Ectodermal cell (in vitro differentiated cells): ENCODE measurements at regions not wholly inside any gene's neighbourhood (a gene's known extent, or its start where the extent isn't known, plus 50 kb on each side); places are given as distances from the start of the nearest gene placed in this dataset.

Source experiments
- H3K27ac ChIP-seq: 2 replicates; pipeline ENCODE4 v1.7.0; 2013; ENCODE audit warnings: mild to moderate bottlenecking, low read depth, low read length; ENCODE audit not compliant: insufficient read depth, poor library complexity, severe bottlenecking
- H3K27me3 ChIP-seq: 2 replicates; pipeline ENCODE4 v1.7.0; 2013; ENCODE audit warnings: mild to moderate bottlenecking, low read length; ENCODE audit not compliant: insufficient read depth, control insufficient read depth, poor library complexity, severe bottlenecking
- H3K36me3 ChIP-seq: one replicate; pipeline ENCODE4 v1.7.0; 2013; ENCODE audit warnings: low read length; ENCODE audit not compliant: control insufficient read depth, insufficient read depth
- H3K4me1 ChIP-seq: one replicate; pipeline ENCODE4 v1.7.0; 2013; ENCODE audit warnings: low read length; ENCODE audit not compliant: control insufficient read depth, insufficient read depth
- H3K4me3 ChIP-seq: 2 replicates; pipeline ENCODE4 v1.7.0; 2013; ENCODE audit warnings: low read depth, low read length, control low read depth; ENCODE audit not compliant: insufficient read depth
- H3K9me3 ChIP-seq: 2 replicates; pipeline ENCODE4 v1.7.0; 2013; ENCODE audit warnings: mild to moderate bottlenecking, low read length, moderate library complexity; ENCODE audit not compliant: control insufficient read depth
- WGBS, 2 experiments: methylation state at CpG; one replicate each; pipeline ENCODE4 v1.1.7; 2013; ENCODE audit warnings: missing lambda C conversion rate in 2 of 2; 5-methylcytosine and 5-hydroxymethylcytosine counted together

DNA sequence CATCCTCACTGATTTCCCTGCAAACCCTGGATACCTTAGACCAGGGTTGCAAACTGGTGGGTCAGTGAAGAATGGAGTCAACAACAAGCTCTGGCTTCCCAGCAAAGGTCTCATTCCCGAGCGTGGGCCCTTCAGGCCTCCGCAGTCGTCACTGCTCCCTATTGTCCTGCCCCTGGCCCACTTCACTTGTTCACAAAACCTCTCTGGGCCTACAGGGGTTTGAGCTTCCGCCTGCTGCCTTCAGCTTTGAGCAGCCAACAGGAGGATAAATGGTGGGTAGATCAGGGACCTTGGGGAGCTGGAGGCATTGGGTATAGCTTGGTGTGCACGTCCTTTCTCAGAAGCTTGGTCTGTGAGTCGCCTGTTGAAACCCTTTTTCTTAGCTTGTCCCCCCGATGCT is 148.8 kb downstream of the KATNIP start:
- 91 to 96% methylated on average over 8 of the region's 8 CpGs for WGBS, 2 experiments
- Histone ChIP-seq H3K36me3 (no peaks in the 10 kb centered on the region), H3K9me3 (no peaks in the 10 kb centered on the region)

DNA sequence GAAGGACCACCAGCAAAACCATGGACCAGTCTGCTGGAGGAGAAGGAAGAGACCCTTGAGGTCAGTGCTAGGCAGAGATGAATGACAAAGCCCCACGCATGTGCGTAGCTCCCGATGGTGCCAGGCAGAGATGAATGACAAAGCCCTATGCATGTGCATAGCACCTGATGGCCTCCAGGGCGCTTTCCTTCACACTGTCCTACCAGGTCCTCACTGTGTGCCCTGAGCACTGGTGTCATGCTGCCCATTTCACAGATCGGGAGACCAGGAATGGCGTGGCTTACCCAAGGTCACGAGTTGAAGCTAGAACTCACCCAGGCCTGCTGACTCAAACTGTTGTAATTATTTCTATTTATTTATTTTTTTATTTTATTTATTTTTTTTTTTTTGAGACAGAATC is 149.6 kb downstream of the KATNIP start:
- H3K27ac ChIP-seq: no peak overlapping the region
- 93 to 96% methylated on average over 7 of the region's 7 CpGs for WGBS, 2 experiments
- no peaks in the 10 kb centered on the region for H3K9me3 ChIP-seq
- H3K27me3 ChIP-seq: no peaks in the 10 kb centered on the region
- no peak overlapping the region for H3K4me3 ChIP-seq
- no peaks in the 10 kb centered on the region for H3K4me1 ChIP-seq
- no peaks in the 10 kb centered on the region for H3K36me3 ChIP-seq

More for the DNA sequence above, 148.8 kb downstream of the KATNIP start:
- Histone ChIP-seq H3K27ac (no peak overlapping the region), H3K4me1 (no peaks in the 10 kb centered on the region), H3K27me3 (no peaks in the 10 kb centered on the region), H3K4me3 (no peak overlapping the region)

DNA sequence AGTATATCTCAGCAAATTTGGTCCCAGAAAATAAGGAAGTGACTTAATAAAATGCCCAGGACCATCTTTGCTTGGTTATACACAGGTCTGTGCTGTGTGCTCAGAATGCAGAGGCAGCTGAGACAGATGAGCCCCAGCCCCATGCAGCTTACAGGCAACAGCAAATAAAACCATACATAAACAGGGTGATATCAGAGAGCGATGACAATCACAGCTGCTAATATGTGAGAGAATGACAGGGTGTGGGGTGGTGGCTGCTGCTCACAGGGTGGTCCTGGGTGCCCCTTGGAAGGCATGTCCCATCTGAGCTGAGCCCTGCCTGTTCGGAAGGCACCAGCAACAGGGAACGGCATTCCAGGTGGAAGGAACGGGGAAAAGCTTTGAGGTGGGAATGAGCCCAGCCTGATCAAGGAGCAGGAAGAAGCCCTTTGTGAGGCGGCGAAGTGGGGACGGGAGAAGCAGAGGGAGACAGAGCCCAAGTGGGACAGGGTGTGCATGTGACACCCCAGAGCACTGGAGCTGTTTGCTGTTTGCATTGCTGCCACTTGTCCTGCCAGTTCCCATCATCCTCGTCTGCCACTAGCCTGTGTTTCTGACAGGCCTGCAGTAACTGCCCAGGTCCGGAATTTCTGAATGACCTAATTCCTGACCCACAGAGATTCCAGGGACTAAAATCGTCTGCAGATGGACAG is 150.5 kb downstream of the KATNIP start:
- no peak overlapping the region for H3K4me3 ChIP-seq
- no peaks in the 10 kb centered on the region for H3K36me3 ChIP-seq
- H3K27ac ChIP-seq: no peak overlapping the region
- H3K4me1 ChIP-seq: no peaks in the 10 kb centered on the region
- H3K27me3 ChIP-seq: no peaks in the 10 kb centered on the region
- WGBS, 2 experiments: 91 to 92% methylated on average over 10 of the region's 10 CpGs
- no peaks in the 10 kb centered on the region for H3K9me3 ChIP-seq

DNA sequence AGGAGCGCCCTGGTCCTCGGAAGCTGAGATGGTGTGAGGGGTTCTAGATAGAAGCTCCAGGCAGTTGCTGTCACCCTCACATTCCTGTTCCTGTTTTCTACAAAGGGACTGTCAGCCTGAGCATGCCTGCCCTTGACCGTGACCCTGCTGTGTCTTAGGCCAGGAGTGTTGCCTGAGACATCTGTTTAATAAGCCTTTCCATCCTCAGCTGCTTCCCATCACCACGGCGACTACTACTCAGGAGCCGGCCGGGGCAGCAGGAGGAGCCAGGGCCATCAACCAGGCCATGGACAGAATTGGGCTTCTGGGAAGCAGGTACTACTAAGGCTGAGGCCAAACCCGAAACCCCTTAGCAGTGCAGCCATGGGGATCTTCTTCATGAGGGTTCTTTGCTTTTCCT is 151.4 kb downstream of the KATNIP start:
- no peak overlapping the region for H3K4me3 ChIP-seq
- H3K4me1 ChIP-seq: no peaks in the 10 kb centered on the region
- H3K36me3 ChIP-seq: no peaks in the 10 kb centered on the region
- 94 to 95% methylated on average over 8 of the region's 8 CpGs for WGBS, 2 experiments
- no peak overlapping the region for H3K27ac ChIP-seq
- H3K27me3 ChIP-seq: no peaks in the 10 kb centered on the region
- no peaks in the 10 kb centered on the region for H3K9me3 ChIP-seq

DNA sequence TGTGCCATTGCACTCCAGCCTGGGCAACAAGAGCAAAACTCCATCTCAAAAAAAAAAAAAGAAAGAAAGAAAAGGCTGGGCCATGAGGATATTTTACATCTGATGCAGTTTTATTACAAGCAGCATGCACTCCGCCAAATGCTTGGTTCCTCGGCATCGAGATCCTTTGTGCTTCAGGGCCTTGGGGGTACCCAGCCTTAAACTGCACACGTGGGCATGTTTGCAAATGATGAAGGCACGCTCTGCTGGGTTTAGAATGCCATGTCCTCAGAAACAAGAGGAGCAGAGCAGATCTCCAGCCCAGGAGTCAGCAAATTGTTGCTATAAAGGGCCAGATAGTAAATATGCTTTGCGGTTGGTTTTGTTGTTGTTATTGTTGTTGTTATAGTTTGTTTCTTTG is 153.2 kb downstream of the KATNIP start:
- H3K4me1 ChIP-seq: no peaks in the 10 kb centered on the region
- H3K9me3 ChIP-seq: no peaks in the 10 kb centered on the region
- H3K27ac ChIP-seq: no peak overlapping the region
- H3K27me3 ChIP-seq: no peaks in the 10 kb centered on the region
- H3K36me3 ChIP-seq: no peaks in the 10 kb centered on the region
- 93 to 95% methylated on average over 6 of the region's 6 CpGs for WGBS, 2 experiments
- H3K4me3 ChIP-seq: no peak overlapping the region

DNA sequence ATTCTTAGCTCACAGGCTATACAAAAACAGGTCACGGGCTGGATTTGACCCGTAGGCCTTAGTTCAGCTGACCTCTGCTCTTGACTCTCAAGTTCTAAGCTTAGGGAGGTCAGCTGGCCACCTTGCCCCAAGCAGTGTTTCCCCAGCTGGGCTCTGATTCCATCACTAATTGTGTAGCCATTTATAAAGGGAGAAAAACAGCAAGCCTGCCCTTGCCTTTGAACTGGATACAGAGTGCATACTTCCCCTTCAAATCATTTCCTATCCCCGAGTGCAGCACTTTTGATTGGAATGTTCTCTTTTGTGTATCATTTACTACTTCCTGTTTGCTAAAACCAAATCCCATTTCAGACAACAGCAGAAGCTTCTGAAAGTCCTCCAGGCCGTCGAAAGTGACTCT is 153.6 kb downstream of the KATNIP start:
- no peaks in the 10 kb centered on the region for H3K27me3 ChIP-seq
- no peaks in the 10 kb centered on the region for H3K4me1 ChIP-seq
- no peaks in the 10 kb centered on the region for H3K9me3 ChIP-seq
- H3K27ac ChIP-seq: no peak overlapping the region
- WGBS, 2 experiments: 85 to 89% methylated on average over 5 of the region's 5 CpGs
- no peaks in the 10 kb centered on the region for H3K36me3 ChIP-seq
- no peak overlapping the region for H3K4me3 ChIP-seq

DNA sequence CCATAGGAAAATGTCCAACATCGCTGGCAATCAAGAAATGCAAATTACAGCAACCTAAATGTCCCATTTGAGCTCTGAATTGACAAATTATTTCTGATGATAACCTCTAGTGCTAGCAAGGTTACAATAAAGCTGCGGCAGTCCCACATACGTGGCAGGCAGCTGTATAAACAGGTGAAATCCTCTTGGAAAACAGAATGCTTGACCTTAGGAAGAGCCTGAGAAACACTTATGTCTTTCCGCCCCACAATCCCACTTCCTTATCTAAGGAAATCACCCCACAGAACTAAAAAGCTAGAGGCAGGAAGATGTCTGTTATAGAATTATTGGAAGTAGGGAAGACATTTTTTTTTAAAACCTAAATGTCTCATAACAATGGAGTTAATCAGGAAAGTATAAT is 154.3 kb downstream of the KATNIP start:
- no peak overlapping the region for H3K4me3 ChIP-seq
- no peaks in the 10 kb centered on the region for H3K9me3 ChIP-seq
- no peaks in the 10 kb centered on the region for H3K27me3 ChIP-seq
- no peaks in the 10 kb centered on the region for H3K4me1 ChIP-seq
- no peak overlapping the region for H3K27ac ChIP-seq
- WGBS, 2 experiments: 90 to 97% methylated on average over 3 to 4 of the region's 4 CpGs
- no peaks in the 10 kb centered on the region for H3K36me3 ChIP-seq

DNA sequence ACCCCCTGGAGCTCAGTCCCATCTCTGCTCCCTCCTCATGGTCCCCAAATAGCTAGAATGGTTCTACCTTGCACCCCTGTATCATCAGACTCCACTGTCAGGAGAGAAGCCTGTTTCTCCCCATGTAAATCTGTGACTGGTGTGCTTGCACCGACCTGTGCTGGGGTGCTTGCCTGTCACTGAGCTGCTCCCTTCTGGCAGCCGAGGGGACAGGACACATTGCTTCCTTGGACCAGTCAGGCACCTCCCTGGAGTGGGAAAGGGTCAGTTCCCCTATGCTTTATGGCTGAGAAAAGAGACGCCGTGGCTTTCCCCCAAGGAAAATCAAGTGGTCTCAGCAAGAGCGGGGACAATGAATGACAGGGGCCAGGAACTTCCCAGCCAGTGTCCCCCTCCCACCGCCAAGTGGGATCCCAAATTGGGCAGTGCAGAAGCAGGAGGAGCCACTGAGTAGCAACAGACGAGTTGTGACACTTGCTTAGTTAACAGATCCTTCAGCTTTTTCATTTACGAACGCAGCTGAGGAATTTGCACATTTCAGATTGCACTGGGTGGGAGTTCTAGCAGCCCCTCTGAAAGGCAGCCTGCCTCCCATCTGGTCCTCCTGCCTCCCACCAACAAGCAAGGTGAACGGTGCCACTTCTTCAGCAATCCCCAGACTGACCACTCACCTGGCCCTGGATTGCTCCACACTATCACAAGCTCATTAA is 156.4 kb downstream of the KATNIP start:
- Histone ChIP-seq H3K27me3 (no peaks in the 10 kb centered on the region), H3K9me3 (no peaks in the 10 kb centered on the region), H3K4me3 (no peak overlapping the region), H3K36me3 (no peaks in the 10 kb centered on the region), H3K27ac (no peak overlapping the region), H3K4me1 (no peaks in the 10 kb centered on the region)
- WGBS, 2 experiments: 87 to 88% methylated on average over 10 of the region's 10 CpGs

DNA sequence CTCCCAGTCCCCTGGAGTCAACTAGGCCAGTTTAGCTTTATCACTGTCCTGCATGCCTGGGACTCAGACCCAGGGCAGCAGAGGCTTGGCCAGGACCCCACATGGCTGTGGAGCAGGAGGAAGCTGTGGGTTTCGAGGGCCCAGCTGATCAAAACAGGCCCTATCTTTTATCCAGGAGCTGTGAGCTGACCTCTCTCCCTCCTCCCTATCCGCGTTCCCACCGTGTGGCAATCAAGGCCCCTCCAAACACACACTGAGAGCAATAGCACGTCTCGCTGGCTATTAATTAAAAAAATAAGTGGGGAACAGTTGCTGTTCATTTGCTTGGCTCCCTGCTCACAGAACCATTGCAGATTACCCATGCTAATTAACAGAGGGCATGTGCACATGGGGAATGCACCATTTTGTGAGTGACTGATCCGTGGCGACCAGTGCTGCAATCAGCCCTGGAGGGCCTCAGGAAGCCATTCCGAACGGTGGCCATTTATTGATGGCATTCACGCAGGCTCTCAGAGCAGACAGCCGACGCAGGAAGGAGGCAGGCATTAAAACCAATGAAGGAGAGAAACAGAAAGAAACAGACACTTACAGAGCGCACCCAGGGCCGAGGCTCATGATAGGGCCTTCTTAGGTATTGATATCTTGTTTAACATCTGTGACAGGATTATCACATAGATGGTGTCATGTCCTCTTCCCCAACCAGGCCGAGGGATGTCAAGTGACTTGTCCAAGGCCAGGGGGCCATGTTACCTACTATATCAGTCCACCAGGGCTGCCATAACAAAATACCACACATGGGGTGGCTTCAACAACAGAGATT is 157.1 kb downstream of the KATNIP start:
- WGBS, 2 experiments: 92 to 94% methylated on average over 16 of the region's 16 CpGs
- Histone ChIP-seq H3K27me3 (no peaks in the 10 kb centered on the region), H3K27ac (no peak overlapping the region), H3K36me3 (no peaks in the 10 kb centered on the region), H3K4me1 (no peaks in the 10 kb centered on the region), H3K4me3 (no peak overlapping the region), H3K9me3 (no peaks in the 10 kb centered on the region)

DNA sequence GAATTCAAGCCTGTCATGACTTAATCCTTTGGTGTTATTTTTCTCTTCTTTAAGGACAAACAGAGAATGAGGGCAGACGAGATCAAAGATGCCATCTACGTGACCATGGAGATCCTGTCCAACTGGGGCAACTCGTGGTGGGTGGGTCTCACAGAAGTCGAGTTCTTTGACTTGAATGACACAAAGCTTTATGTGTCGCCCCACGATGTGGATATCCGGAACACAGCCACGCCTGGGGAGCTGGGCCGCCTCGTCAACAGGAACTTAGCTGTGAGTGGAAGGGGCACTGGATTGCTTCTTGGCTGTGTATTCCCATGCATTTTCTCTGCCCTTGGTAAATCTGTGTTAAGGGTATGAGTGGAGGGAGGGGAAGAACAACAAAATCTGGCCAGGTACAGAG is 158.7 kb downstream of the KATNIP start:
- no peaks in the 10 kb centered on the region for H3K27me3 ChIP-seq
- no peaks in the 10 kb centered on the region for H3K9me3 ChIP-seq
- no peaks in the 10 kb centered on the region for H3K36me3 ChIP-seq
- H3K4me3 ChIP-seq: no peak overlapping the region
- H3K4me1 ChIP-seq: no peaks in the 10 kb centered on the region
- 91 to 93% methylated on average over 10 of the region's 10 CpGs for WGBS, 2 experiments
- no peak overlapping the region for H3K27ac ChIP-seq
